Inflammatory macrophage (primary cell): ENCODE measurements at regions not wholly inside any gene's neighbourhood (a gene's known extent, or its start where the extent isn't known, plus 50 kb on each side); places are given as distances from the start of the nearest gene placed in this dataset.

Source experiments
- DNase-seq, 2 donors: peaks; one replicate each; pipeline ENCODE4 v3.0.0-alpha.2; 2020 to 2022

DNA sequence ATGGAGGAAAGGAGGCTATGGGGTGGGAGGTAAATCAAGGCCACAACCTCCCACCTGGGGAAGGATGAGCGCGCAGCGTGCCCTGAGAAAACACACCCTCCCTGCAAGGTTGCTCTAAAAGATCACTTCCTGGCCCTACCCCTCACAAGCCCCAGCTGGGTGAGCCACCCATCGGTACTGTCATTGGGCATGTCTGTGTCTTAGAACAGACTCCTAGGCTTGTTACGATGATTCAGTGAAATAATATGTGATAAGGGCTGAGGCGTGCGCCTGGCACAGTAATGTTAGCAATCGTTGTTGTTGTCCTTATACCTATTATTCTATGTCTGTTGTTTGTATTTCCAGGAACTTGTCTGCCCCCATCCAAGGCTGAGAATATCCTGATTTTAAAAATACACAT, 175.1 kb downstream of the ZFP36L2 start:
- no peak for DNase-seq

DNA sequence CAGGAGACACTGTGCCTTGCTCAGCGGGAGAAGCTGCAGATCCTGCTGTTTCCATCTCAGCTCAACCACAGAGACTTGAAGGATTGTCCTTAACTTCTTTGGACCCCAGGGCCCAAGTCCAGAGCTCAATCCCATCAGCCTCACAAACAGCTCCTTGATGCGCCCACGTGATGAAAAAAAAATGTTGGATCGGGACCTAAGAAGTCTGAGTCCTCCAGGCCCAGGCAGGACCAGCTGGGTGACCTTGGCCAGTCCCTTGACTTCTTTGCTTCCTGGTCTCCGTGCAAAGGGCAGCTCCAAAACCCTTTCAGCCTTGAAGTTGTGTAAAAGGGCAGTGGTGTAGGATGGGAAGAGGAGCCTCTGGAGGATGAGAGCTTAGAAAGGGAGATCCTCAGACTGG, 175.5 kb downstream of the ZFP36L2 start:
- no peak for DNase-seq

DNA sequence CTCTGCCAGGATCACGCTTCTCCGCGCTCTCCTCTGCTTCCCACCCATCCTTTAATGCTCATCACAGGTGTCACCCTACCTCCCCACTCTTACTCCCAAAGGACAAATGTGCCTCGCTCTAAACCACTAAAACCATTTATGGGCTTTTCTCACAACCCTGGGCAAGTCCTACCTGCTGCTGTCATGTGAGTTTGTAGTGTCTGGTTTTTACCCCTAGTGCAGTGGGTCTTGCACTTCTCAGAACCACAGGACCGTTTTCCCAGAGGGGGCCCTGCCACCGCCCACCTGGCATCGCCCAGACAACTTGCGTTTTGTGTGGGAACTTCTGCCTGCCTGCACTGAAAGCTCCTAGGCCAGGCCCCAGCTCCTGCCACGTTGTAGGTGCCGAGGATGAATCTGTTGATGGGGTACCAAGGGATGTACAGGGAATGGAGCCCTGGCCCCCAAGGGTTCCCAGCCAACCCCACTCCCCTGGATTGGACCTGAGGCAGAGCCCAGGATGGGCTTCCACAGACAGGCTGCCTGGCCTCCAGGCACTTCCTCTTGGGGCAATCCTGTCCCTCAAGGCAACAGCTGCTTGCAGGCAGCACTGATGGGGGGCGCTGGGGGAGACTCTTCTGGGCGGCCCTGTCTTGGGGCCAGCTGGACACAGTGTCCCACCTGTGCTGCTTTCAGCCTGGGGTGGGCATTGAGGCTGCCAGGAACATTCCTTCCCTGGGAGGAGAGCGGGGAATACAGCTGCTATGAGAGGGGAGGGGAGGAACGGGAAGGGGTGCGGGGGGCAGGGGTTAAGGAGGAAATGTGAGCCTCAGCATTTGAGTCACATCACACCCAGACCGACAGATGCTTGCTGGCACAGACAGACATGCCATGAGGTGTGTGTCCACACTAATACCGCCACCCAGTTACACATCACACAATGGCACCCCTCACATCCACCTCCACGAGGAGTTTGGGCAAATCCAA, 176.3 kb downstream of the ZFP36L2 start:
- DNase-seq: no peak

DNA sequence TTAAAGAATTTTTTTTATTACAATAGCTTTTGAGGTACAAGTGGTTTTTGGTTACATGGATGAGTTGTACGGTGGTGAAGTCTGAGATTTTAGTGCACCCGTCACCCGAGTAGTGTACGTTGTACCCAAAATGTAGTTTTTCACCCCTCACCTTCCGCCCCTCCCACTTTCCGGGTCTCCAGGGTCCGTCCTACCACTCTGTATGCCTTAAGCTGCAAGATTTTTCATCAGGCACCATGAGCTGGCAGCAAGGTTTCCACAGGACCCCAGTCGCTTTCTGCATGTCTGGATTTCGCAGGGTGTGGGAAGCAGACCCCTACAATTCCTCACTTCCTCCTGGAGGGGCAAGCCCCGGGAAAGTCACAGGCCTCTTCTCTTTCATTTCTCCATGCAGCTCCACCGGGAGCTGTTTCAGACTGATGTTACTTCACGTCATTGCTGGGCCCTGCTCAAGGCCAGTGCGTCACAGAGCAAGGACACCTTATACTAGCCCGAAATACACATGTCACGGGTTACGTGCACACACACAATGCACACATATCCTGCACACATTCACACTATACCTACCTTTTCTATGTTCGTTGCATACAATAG, 179.1 kb downstream of the ZFP36L2 start:
- no peak for DNase-seq

DNA sequence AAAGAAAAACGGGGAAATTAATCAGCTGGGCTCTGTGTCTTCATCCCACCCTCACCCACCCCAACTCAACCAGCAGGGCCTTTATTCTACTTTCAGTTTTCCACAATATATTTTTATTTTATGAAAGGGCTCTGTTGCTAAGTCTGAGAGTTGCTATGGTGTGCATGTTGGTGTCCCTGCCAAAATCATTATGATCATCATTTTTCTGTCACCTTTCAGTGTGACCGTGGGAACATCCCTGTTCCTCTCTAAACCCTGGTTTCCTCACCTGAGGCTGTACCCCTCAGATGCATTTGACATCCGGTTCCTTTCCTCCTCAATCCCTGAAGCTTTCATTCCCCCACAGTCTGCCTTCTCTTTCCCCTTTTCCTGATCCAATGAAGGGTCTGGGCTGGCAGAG, 180.5 kb downstream of the ZFP36L2 start:
- DNase-seq: no peak

DNA sequence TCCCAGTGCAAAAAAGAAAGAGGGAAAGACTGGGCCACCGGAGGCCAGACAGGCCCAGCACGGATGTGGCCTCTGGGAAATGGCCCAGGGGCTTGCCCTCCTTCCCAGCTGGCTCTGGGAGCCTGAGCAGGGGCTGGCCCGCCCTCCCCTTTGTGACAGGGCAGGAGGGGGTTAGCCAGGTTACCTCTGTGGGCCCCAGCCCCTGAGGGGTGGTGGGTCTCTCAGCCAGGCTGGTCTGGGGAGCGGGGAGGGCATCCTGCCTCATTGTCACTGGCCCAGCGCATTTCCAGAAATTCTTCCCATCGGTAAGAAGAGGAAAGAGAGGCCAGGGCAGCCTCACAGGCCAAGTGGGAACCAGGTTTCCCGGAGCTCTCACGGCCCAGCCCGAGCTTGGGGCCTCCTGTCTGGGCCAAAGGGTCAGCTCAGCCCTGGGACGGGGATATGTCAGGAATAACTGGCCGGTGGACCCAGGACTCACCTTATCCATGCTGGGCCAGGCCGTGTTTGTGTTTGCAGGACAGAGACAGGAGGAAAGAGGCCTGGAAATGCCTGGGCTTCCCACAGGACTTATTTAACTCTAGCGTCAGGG, 182.2 kb downstream of the ZFP36L2 start:
- DNase-seq: no peak

DNA sequence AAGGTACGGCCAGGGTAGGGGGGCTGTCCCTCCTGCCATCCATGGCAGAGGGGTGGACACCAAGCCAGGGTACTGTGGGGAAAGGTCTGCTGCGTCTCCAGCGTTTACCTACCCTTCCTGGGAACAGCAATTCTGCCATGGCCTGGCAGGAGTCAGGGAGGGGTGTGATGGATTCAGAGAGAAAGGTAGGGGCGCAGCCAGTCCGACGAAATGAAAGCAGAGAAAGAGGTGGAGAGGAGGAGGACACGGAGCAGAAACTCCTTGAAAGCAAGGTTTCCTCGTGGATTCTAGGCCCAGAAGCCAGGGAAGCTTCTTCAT, 182.9 kb downstream of the ZFP36L2 start:
- no peak for DNase-seq

DNA sequence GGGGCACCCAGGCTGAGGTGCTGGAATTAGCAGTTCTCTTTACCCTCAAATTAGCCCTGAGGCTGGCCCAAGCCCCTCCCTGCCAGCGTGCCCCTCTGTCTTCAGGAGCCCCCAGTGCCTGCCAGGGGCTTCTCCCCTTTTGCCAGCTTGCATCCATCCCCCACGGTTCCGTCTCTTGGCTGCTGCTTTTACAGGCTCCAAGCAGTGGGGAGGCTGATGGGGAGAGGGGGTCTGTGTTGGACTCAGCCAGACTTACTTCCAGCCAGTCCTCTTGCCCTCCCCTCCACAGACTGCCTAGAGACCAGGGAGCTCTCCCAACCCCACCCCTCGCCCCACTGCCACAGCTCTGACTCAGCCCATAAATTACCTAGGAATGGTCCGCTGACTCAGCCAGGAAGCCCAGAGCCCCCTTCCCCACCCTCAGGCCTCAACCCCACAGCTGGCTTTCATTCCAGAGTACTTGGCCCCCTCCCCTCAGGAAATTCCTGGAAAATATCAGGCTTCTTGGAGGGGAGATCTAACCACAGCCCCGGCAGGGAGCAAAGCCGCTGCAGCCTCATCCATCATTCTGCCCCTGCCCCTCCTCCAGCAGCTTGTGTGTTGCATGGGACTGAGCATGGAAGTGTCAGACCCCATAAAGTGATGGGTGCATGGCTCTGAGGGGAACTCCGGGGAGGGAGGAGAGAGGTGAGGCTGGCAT, 184.6 kb downstream of the ZFP36L2 start:
- no peak for DNase-seq

DNA sequence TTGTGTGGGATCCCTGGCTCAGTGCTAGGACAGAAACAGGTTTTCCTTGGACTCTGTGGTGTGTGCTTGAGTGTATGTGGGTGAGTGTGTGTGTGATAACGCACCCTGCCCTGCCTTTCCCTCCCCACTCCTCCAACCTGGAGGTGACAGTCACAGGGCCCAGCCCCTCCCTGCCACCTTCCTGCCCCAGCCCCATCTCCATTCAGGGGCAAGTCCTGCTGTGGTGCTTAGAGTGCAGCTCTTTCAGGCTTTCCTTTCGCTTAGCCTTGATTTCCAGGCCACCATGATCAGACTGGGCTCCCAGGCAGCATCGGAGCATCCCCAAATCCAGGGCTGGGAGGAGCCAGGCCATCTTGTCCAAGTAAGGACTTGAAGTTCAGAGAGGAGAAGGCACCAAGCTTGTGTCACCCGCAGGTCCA, 185.2 kb downstream of the ZFP36L2 start:
- no peak for DNase-seq

DNA sequence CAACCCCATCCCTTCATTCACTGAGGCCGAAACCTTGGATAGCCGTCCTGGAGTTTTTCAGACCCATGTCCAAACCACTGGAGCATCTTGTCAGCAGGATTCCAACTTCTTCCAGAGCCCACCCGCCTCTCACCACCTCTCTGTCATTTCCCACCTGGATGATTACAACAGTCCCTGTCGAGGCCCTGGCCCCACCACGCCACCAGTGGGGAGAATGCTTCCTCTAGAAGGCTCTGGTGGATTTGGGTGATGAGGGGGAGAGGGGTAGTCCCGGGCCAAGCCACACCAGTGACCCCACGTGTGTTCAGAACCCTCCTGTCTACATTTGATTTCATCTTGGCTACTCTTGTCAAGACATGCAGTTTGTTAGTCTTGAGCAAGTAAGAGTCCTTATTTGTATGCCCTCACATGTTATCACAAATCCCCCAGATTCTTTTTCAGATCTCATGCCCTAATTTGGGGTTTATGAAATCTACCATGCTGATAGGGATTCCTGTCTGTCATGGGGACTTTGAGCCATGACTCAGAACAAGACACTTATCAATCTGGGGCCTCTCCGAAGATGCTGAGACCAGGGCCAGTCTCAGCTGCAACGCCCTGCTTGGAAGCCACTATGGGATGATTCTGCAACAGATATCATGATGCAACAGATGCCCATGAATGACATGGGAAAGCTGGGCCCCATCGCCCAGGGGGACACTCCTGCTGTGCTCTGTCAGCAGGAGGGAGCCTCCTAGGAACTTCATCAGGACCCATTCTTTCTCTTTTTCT, 186.1 kb downstream of the ZFP36L2 start:
- DNase-seq: no peak

DNA sequence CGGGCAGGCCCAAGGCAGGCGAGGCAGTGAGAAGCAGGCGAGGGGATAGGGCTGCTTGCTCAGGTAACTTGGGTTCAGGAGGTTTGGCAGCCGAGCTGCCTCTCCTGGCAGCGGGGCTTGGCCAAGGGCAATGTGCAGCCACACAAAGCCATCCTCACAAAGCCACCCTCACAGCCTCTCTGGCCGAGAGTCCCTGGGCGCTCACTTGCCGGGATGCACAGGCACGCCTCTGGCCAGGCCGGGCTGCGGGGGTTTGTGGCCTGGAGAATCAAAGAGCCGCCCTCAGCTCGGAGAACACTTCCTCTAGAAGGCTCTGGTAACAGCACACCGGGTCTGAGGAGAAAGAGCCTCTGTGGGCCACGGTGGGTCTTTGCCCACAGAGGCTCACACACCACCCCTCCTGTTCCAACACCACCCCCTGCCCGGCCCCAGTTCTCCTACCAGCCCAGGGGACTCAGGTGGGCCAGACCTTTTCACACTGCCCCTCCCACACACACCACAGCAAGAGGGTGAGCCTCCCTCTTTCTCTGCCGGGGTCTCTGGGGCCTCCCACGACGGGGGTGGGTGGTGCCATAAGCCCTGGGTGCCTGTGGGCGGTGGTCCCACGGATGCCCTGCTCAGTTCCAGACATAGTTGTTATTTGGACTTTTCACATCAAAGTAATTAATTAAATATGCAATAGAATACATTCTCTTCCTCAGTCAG, 186.9 kb downstream of the ZFP36L2 start:
- peak in 1 of 2 donors; percentile 43 for DNase-seq

DNA sequence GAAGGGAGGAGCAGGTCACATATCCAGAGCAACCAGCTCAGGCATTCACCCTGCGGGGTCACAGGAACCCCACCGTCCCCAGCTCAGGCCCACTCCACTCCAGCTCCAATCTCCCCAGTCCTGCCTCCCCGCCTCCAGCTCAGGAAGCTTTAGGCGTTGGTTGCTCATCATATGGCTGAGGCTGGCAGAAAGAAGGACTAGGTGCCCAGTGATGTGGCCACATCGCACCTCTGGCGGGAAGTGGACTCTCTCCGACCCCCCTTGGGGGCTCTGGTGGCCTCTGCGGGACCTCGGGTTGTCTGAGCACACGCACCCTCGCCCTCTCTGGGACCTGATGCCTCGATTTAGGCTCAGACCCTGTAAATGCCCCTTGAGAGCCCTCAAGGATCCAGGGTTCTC, 187.7 kb downstream of the ZFP36L2 start:
- no peak for DNase-seq

DNA sequence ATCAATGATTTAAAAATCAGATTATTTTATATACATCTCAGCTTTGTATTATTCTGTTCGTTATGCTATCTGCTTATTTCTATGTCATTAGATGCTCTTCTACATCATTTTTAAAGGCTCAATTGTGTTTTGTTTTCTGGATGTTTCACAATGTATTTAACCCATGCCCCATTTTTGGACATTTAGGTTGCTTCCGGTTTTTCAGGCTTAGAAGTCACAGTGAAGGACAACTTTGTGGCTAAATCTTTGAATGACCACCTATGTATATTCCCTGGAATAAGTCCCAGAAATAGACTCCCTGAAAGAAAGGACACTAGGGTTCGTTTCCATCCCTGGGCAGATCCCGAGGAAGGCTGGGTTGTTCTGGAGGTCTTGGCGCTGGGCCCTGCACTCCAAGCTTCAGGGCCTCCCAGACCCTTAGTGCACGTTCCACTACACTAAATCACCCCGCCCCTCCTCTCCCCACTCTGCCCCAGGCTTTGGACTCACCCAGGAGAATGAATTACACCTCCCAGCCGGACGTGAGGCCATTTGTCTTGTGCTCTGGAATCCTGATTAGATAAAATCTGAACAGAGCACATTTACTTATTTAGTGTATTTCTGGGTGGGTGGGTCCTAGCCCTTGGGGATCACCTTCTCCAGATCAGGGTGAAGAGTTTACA, 188.2 kb downstream of the ZFP36L2 start:
- DNase-seq: no peak

DNA sequence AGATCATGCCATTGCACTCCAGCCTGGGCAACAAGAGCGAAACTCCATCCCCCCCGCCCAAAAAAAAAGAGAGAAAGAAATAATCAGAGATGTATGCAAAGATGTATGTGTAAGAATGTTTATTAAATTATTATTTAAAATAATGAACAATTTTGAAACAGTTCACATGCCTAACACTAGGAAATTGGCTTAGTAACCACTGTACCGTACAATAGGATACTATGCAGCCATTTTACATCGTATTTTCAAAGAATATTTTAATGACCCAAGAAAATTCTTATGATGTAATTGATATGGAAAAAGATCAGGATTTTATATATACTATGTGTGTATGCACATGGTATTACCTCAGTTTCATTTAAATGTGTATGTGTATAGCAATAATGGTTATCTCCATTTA, 190.5 kb downstream of the ZFP36L2 start:
- no peak for DNase-seq

DNA sequence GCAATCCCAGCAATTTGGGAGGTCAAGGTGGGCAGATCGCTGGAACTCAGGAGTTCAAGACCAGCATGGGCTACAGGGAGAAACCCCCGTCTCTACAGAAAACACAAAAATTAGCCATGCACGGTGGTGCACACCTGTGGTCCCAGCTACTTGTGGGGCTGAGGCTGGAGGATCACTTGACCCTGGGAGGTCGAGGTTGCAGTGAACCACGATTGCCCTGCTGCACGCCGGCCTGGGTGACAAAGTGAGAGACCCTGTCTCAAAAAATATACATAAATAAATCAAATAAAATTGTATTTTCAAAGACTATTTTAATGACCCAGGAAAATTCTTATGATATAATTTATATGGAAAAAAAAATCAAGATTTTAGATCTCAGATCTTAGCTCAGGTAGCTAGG, 191.5 kb downstream of the ZFP36L2 start:
- no peak for DNase-seq

DNA sequence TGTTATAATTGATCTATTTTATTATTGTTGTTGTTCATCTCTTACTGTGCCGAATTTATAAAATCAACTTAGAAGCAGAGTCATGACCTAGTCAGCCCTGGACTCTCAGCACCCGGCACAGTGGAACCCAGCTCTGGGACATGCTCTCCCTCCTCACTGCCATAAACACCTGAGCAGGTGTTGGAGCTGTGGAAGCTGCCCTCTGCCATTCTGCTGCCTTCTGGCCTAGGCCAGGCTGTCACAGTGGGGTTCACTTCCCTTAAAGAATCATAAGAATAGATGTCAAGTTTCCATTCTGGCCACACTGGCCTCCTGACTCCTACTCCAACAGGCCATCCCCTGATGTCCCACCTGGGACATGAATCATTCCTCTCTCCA, 192.2 kb downstream of the ZFP36L2 start:
- no peak for DNase-seq

DNA sequence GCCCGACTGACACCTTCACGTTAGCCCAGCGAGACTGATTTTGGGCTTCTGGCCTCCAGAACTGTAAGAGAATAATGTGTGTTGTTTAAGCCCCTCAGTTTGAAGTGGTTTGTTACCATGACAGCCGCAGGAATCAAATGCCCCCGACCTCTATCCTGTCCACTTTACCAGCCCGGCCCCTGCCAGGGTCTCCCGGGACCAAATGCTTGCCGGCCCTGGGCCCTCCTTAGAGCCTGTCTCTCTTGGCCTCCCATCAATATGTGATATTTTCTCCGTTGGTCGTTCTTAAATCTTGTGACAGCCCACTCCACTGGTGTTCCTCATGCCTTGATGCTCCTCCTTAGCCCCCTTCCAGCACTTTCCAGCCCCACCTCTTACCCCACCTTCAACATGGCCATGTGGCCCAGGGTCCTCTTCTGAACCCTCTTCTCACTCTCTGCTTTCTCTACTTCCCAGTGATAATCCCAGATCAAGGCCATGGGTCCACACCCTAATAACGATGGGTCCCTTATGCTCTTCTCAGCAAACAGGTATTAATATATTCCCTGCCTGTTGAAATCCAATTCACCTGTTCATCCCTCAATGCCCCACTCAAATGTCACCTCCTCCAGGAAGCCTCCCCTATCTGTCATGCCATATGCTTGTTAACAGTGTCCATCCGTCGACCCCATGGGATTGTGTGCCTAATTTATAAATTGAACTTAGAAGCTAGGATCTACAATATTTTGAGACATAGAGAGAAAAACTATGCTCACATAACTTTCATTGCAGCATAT, 192.8 kb downstream of the ZFP36L2 start:
- no peak for DNase-seq

DNA sequence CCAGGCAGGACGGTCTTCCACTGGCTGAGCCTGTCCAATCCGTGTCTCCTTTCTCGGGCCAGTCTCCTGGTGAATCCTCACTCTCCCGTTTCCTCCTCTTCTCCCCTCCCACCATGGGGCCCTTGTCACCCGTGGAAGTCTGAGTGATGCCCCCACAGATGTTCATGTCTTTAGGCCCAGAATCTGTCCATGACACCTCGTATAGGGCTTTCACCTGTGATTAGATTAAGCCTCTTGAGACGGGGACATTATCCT, 193.5 kb downstream of the ZFP36L2 start:
- DNase-seq: no peak

DNA sequence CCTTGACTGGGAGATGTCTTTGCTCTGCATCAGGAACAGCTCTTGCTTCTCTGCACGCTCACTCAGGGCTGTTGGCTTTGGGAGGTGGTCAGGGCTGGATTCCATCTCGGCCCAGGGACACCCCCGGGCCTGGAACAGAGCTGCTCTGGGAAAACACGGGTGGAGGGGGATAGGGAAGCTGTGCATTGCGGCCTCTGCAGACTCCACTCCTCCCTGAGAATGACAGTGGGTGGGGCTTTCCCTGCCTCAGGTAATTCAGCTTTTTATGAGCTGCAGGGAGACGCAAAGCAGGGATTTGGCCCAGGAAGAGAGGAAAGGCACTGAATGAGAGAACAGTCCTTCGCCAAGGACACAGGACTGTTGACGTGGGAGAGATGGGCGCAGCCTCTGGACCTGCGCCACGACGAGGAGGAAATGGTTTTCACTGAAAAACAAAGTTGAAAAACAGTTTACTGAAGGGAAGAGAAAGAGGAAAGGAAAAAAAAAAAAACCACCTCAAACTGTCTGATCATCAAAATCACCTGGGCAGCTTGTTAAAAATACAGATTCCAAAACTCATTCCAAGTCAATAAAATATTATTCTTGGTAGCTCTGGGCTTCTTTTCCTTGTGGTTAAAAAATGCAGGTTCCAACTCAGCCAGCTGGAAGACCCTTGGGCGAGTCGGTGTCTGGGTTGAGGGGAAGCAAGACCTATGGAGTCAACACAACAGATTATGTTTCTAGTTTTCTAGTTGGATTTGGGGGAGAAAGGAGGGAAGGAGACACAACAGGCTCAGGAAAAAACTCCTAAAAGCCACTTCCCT, 194.0 kb downstream of the ZFP36L2 start:
- no peak for DNase-seq
